Subcutaneous abdominal adipose tissue (tissue), 5 donors: ENCODE measurements at regions not wholly inside any gene's neighbourhood (a gene's known extent, or its start where the extent isn't known, plus 50 kb on each side); places are given as distances from the start of the nearest gene placed in this dataset.
A peak's percentile ranks its signal among the peaks of the same experiment; 100 is the strongest.
"Not testable (repeated sequence)": the region's sequence is repeated elsewhere in the genome, so short reads cannot be mapped to it uniquely, and the experiment has no call there.

ENCODE experiments used
- H3K27ac ChIP-seq: one replicate; pipeline ENCODE4 v1.7.0; 2013; ENCODE audit warnings: low read depth, mild to moderate bottlenecking, inconsistent platforms, low read length, moderate library complexity
- H3K27me3 ChIP-seq, 5 donors: one replicate each; pipeline ENCODE4 v1.7.0; 2013; ENCODE audit warnings: low read length in 5 of 5, inconsistent platforms in 1 of 5; ENCODE audit not compliant: control insufficient read depth in 5 of 5, insufficient read depth in 4 of 5
- H3K36me3 ChIP-seq, 5 donors: one replicate each; pipeline ENCODE4 v1.7.0; 2013; ENCODE audit warnings: low read length in 5 of 5; ENCODE audit not compliant: control insufficient read depth in 5 of 5, insufficient read depth in 5 of 5
- H3K4me1 ChIP-seq, 5 donors: one replicate each; pipeline ENCODE4 v1.7.0; 2013; ENCODE audit warnings: low read length in 5 of 5, mild to moderate bottlenecking in 3 of 5, moderate library complexity in 1 of 5; ENCODE audit not compliant: control insufficient read depth in 5 of 5, insufficient read depth in 5 of 5
- H3K4me3 ChIP-seq, 5 donors: one replicate each; pipeline ENCODE4 v1.7.0; 2013; ENCODE audit warnings: low read length in 5 of 5, low read depth in 1 of 5
- H3K9ac ChIP-seq, 5 donors: one replicate each; pipeline ENCODE4 v1.7.0; 2013; ENCODE audit warnings: low read length in 5 of 5, mild to moderate bottlenecking in 4 of 5, moderate library complexity in 3 of 5
- H3K9me3 ChIP-seq, 5 donors: one replicate each; pipeline ENCODE4 v1.7.0; 2013; ENCODE audit warnings: low read length in 5 of 5; ENCODE audit not compliant: control insufficient read depth in 5 of 5
- donor health status: healthy.
- donor health status: healthy.
- donor health status: healthy.
- donor health status: healthy.
- donor health status: healthy.

GRCh38 chr16:46388354-46388753 is 232.8 kb downstream of the SHCBP1 start:
- H3K36me3 ChIP-seq, H3K27ac ChIP-seq, H3K27me3 ChIP-seq, H3K4me3 ChIP-seq, H3K9ac ChIP-seq, H3K4me1 ChIP-seq: not testable (repeated sequence)
- peaks cover 0 to 24% (median 3%) of the 10 kb centered on the region in 5 donors for H3K9me3 ChIP-seq

GRCh38 chr16:46387720-46388119 is 233.5 kb downstream of the SHCBP1 start:
- H3K9ac ChIP-seq, H3K36me3 ChIP-seq, H3K4me3 ChIP-seq, H3K27ac ChIP-seq, H3K27me3 ChIP-seq, H3K4me1 ChIP-seq: not testable (repeated sequence)
- H3K9me3 ChIP-seq, result peaks cover 0 to 22% (median 3%) of the 10 kb centered on the region in 5 donors

- not testable (repeated sequence) for H3K4me1 ChIP-seq
Measured at GRCh38 chr16:46386805-46387620, 234.2 kb downstream of the SHCBP1 start.

GRCh38 chr16:46386110-46386771 is 234.9 kb downstream of the SHCBP1 start:
- H3K27ac ChIP-seq, H3K27me3 ChIP-seq, H3K9ac ChIP-seq, H3K4me3 ChIP-seq, H3K4me1 ChIP-seq, H3K36me3 ChIP-seq: not testable (repeated sequence)
- H3K9me3 ChIP-seq, result peaks cover 0 to 25% (median 5%) of the 10 kb centered on the region in 5 donors

More at GRCh38 chr16:46386805-46387620, 234.2 kb downstream of the SHCBP1 start:
- H3K36me3 ChIP-seq, H3K9ac ChIP-seq, H3K27me3 ChIP-seq, H3K27ac ChIP-seq: not testable (repeated sequence)
- Histone ChIP-seq H3K9me3 (peaks cover 0 to 22% (median 3%) of the 10 kb centered on the region in 5 donors), H3K4me3 (peak overlapping the region in 1 of 5 donors; percentile 5)

- not testable (repeated sequence) for H3K9ac ChIP-seq
Measured at GRCh38 chr16:46384285-46385061, 236.7 kb downstream of the SHCBP1 start.

GRCh38 chr16:46383581-46383980 is 237.6 kb downstream of the SHCBP1 start:
- not testable (repeated sequence) for H3K27ac ChIP-seq, H3K4me1 ChIP-seq, H3K9ac ChIP-seq, H3K36me3 ChIP-seq, H3K27me3 ChIP-seq
- peak overlapping the region in 1 of 5 donors; percentile 4 for H3K4me3 ChIP-seq
- peaks cover 0 to 20% (median 3%) of the 10 kb centered on the region in 5 donors for H3K9me3 ChIP-seq

More at GRCh38 chr16:46384285-46385061, 236.7 kb downstream of the SHCBP1 start:
- not testable (repeated sequence) for H3K4me1 ChIP-seq, H3K27ac ChIP-seq, H3K27me3 ChIP-seq, H3K36me3 ChIP-seq
- peak overlapping the region in 1 of 5 donors; percentile 11 for H3K4me3 ChIP-seq
- peaks cover 0 to 25% (median 6%) of the 10 kb centered on the region in 5 donors for H3K9me3 ChIP-seq

GRCh38 chr16:46382791-46383541 is 238.2 kb downstream of the SHCBP1 start:
- H3K27ac ChIP-seq, H3K36me3 ChIP-seq, H3K27me3 ChIP-seq, H3K4me1 ChIP-seq, H3K9ac ChIP-seq: not testable (repeated sequence)
- peaks cover 0 to 20% (median 3%) of the 10 kb centered on the region in 5 donors for H3K9me3 ChIP-seq
- H3K4me3 ChIP-seq, result peak overlapping the region in 1 of 5 donors; percentile 23

GRCh38 chr16:46382079-46382478 is 239.1 kb downstream of the SHCBP1 start:
- Histone ChIP-seq H3K4me3 (peak overlapping the region in 1 of 5 donors; percentile 7), H3K9me3 (peaks cover 0 to 17% (median 3%) of the 10 kb centered on the region in 5 donors)
- not testable (repeated sequence) for H3K4me1 ChIP-seq, H3K36me3 ChIP-seq, H3K27ac ChIP-seq, H3K27me3 ChIP-seq, H3K9ac ChIP-seq

- H3K27ac ChIP-seq, H3K4me1 ChIP-seq, H3K9ac ChIP-seq, H3K27me3 ChIP-seq, H3K36me3 ChIP-seq: not testable (repeated sequence)
- peaks cover 0 to 15% (median 3%) of the 10 kb centered on the region in 5 donors for H3K9me3 ChIP-seq
- H3K4me3 ChIP-seq, result peak overlapping the region in 1 of 5 donors; percentile 19
Measured at GRCh38 chr16:46381344-46381743, 239.8 kb downstream of the SHCBP1 start.
